Fibroblast of lung (primary cell): ENCODE measurements at regions not wholly inside any gene's neighbourhood (a gene's known extent, or its start where the extent isn't known, plus 50 kb on each side); places are given as distances from the start of the nearest gene placed in this dataset.

ENCODE experiments used
- EZH2 ChIP-seq: IDR thresholded peaks from 2 replicates; pipeline ENCODE4 v1.5.1; 2012; ENCODE audit warnings: low read length, control low read depth, mild to moderate bottlenecking; ENCODE audit errors: missing control alignments
- TF ChIP-seq, protein P1 (sequence below), 2 donors: IDR thresholded peaks in 1 of 2; conservative IDR thresholded peaks in 1 of 2; 1 replicate in 1 of 2; 2 replicates in 1 of 2; pipeline ENCODE4 v1.5.1; 2011 to 2012; ENCODE audit warnings: low read length in 2 of 2, control low read depth in 1 of 2, inconsistent platforms in 1 of 2, low read depth in 1 of 2, mild to moderate bottlenecking in 1 of 2

DNA sequence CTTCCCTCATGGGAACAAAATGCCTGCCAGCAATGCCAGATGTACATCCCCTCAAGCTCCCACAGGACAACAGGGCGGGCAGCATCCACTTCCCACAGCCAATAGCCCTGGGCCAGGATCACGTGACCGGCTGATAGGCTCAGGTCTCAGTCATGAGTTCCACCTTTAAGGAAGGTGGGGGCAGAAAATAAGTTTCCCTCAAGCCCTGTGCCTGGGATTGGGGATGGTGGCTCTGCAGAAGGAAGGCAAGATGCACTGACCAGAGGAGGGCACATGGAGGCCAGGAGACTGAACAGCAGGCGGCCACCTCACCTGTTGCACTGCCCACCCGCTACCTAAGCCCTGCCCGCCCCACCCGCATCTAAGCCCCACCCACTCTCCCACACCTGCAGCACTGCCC lies 149.1 kb downstream of the BMP7 start:
- TF ChIP-seq, protein P1, sequence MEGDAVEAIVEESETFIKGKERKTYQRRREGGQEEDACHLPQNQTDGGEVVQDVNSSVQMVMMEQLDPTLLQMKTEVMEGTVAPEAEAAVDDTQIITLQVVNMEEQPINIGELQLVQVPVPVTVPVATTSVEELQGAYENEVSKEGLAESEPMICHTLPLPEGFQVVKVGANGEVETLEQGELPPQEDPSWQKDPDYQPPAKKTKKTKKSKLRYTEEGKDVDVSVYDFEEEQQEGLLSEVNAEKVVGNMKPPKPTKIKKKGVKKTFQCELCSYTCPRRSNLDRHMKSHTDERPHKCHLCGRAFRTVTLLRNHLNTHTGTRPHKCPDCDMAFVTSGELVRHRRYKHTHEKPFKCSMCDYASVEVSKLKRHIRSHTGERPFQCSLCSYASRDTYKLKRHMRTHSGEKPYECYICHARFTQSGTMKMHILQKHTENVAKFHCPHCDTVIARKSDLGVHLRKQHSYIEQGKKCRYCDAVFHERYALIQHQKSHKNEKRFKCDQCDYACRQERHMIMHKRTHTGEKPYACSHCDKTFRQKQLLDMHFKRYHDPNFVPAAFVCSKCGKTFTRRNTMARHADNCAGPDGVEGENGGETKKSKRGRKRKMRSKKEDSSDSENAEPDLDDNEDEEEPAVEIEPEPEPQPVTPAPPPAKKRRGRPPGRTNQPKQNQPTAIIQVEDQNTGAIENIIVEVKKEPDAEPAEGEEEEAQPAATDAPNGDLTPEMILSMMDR (conservative IDR thresholded peaks at IDR 0.05 in 1 of 2, IDR thresholded peaks at IDR 0.05 in 1 of 2; ENCODE audit: low read depth in 1 of 2, low read length in 2 of 2) = no peak
- TF ChIP-seq EZH2 = no peak
